Calu3 (cell line): ENCODE measurements at regions not wholly inside any gene's neighbourhood (a gene's known extent, or its start where the extent isn't known, plus 50 kb on each side); places are given as distances from the start of the nearest gene placed in this dataset.

Source experiments
- BruUV-seq: library from RNA; stranded (reverse); fragments of 400-500 nt; replicated peaks from 2 replicates; lab custom pipeline; 2021; lab: Mats Ljungman, UMichigan
- CTCF ChIA-PET: fragments of 300-600 bp; sonication (Branson Sonifier 250); formaldehyde crosslinking; loops from one replicate; lab custom pipeline; 2022; ENCODE audit warnings: antibody characterized with exemption; lab: Charles Lee
- DNase-seq: peaks from one replicate; pipeline ENCODE4 v3.0.0; 2022
- H3K27ac Mint-ChIP-seq: one replicate; pipeline ENCODE4 v1.8.0; 2022; ENCODE audit warnings: mixed read lengths; ENCODE audit not compliant: unreplicated experiment
- H3K27me3 Mint-ChIP-seq: one replicate; pipeline ENCODE4 v1.8.0; 2022; ENCODE audit warnings: mixed read lengths; ENCODE audit not compliant: unreplicated experiment
- H3K36me3 Mint-ChIP-seq: one replicate; pipeline ENCODE4 v1.8.0; 2022; ENCODE audit warnings: mild to moderate bottlenecking, moderate library complexity, mixed read lengths; ENCODE audit not compliant: insufficient read depth, unreplicated experiment
- H3K4me1 Mint-ChIP-seq: one replicate; pipeline ENCODE4 v1.8.0; 2022; ENCODE audit warnings: mild to moderate bottlenecking, low read depth, mixed read lengths; ENCODE audit not compliant: unreplicated experiment
- H3K4me3 Mint-ChIP-seq: one replicate; pipeline ENCODE4 v1.8.0; 2022; ENCODE audit warnings: mild to moderate bottlenecking, low read depth, moderate library complexity, mixed read lengths; ENCODE audit not compliant: unreplicated experiment
- H3K9me3 Mint-ChIP-seq: one replicate; pipeline ENCODE4 v1.8.0; 2022; ENCODE audit warnings: low read depth, mixed read lengths; ENCODE audit not compliant: unreplicated experiment
- intact Hi-C: fragments of 100-400 bp; cut with micrococcal nuclease; formaldehyde crosslinking; loops from one replicate; pipeline ENCODE4 v1.10.0; 2022; ENCODE audit not compliant: unreplicated experiment
- TF ChIP-seq, protein P1 (sequence below): fragments of 200-600 bp; IDR thresholded peaks from one replicate; pipeline ENCODE4 v1.8.0; 2022; ENCODE audit warnings: antibody characterized with exemption; ENCODE audit not compliant: unreplicated experiment

GRCh38 chr2:48173141-48173540 lies 141.3 kb upstream of the FOXN2 start:
- peaks cover 5% of the 10 kb centered on the region for H3K9me3 Mint-ChIP-seq
- H3K27me3 Mint-ChIP-seq: no peaks in the 10 kb centered on the region
- H3K4me3 Mint-ChIP-seq: no peak overlapping the region
- no peaks in the 10 kb centered on the region for H3K4me1 Mint-ChIP-seq
- no peaks in the 10 kb centered on the region for H3K36me3 Mint-ChIP-seq
- no peak for DNase-seq
- no peak overlapping the region for H3K27ac Mint-ChIP-seq
- CTCF ChIA-PET: no interaction called here
- BruUV-seq: no TSS peak
- intact Hi-C loops: no loop called here
- TF ChIP-seq, protein P1, sequence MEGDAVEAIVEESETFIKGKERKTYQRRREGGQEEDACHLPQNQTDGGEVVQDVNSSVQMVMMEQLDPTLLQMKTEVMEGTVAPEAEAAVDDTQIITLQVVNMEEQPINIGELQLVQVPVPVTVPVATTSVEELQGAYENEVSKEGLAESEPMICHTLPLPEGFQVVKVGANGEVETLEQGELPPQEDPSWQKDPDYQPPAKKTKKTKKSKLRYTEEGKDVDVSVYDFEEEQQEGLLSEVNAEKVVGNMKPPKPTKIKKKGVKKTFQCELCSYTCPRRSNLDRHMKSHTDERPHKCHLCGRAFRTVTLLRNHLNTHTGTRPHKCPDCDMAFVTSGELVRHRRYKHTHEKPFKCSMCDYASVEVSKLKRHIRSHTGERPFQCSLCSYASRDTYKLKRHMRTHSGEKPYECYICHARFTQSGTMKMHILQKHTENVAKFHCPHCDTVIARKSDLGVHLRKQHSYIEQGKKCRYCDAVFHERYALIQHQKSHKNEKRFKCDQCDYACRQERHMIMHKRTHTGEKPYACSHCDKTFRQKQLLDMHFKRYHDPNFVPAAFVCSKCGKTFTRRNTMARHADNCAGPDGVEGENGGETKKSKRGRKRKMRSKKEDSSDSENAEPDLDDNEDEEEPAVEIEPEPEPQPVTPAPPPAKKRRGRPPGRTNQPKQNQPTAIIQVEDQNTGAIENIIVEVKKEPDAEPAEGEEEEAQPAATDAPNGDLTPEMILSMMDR: no peak

DNA sequence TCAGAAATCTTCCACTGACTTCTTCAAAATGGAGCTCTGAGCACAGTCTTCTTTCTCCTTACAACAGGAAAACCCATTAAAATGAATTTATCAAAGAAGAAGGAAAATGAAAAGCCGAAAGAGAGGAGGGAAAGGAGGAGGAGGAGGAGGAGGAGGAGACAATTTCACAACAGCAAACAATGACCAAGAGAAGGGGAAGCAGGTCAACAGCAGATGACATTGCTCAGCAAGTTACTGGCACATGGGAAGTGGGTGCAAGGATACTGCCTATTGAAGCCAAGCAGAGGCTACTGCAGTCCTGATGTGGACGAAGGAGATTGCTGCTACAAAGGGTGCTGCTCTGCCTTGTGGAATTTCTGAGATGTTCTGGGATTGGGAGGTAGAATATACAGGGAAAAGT lies 140.0 kb upstream of the FOXN2 start:
- TF ChIP-seq, protein P1: no peak
- CTCF ChIA-PET: no interaction called here
- H3K4me1 Mint-ChIP-seq: no peaks in the 10 kb centered on the region

GRCh38 chr2:48175254-48175653 lies 139.2 kb upstream of the FOXN2 start:
- Mint-ChIP-seq H3K4me1 (no peaks in the 10 kb centered on the region), H3K27ac (no peak overlapping the region)
- BruUV-seq: no TSS peak

More for the DNA sequence above, 140.0 kb upstream of the FOXN2 start:
- intact Hi-C loops: no loop called here
- no peak overlapping the region for H3K4me3 Mint-ChIP-seq
- H3K27ac Mint-ChIP-seq: no peak overlapping the region
- DNase-seq: no peak
- peaks cover 3% of the 10 kb centered on the region for H3K9me3 Mint-ChIP-seq
- H3K27me3 Mint-ChIP-seq: no peaks in the 10 kb centered on the region
- no TSS peak for BruUV-seq
- no peaks in the 10 kb centered on the region for H3K36me3 Mint-ChIP-seq

DNA sequence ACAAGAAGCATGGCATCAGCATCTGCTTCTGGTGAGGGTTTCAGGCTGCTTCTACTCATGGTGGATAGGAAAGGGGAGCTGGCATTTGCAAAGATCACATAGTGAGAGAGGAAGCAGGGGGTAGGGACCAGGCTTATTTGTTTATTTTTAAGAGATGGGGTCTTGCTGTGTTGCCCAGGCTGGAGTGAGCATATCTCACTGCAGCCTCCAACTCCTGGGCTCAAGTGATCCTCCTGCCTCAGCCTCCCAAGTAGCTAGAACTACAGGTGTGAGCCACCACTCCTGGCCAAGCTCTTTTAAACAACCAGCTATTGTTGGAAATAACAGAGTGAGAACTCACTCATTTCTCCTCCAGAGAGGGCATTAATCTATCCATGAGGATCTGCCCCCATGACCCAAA lies 138.8 kb upstream of the FOXN2 start:
- Mint-ChIP-seq H3K27me3 (no peaks in the 10 kb centered on the region), H3K9me3 (peaks cover 3% of the 10 kb centered on the region), H3K4me1 (no peaks in the 10 kb centered on the region), H3K36me3 (no peaks in the 10 kb centered on the region), H3K4me3 (no peak overlapping the region), H3K27ac (no peak overlapping the region)
- no TSS peak for BruUV-seq
- intact Hi-C loops: no loop called here
- DNase-seq: no peak
- CTCF ChIA-PET: no interaction called here
- TF ChIP-seq, protein P1: no peak

More at GRCh38 chr2:48175254-48175653, 139.2 kb upstream of the FOXN2 start:
- Mint-ChIP-seq H3K9me3 (peaks cover 3% of the 10 kb centered on the region), H3K36me3 (no peaks in the 10 kb centered on the region), H3K4me3 (no peak overlapping the region), H3K27me3 (no peaks in the 10 kb centered on the region)
- TF ChIP-seq, protein P1: no peak
- intact Hi-C loops: no loop called here
- CTCF ChIA-PET: no interaction called here
- DNase-seq: no peak
